GM18517 (cell line): ENCODE measurements at regions not wholly inside any gene's neighbourhood (a gene's known extent, or its start where the extent isn't known, plus 50 kb on each side); places are given as distances from the start of the nearest gene placed in this dataset.
"Not testable (repeated sequence)": the region's sequence is repeated elsewhere in the genome, so short reads cannot be mapped to it uniquely, and the experiment has no call there.

Experiments
- ATAC-seq: cut with Tn5 transposase; IDR thresholded peaks from one replicate; pipeline ENCODE4 v1.9.1; 2021; ENCODE audit warnings: mild to moderate bottlenecking, moderate library complexity; ENCODE audit not compliant: unreplicated experiment

- no peak for ATAC-seq
These were observed 277.1 kb upstream of the ADGRL3 start for GRCh38 chr4:60923075-60923474.

GRCh38 chr4:60926624-60927023, 273.5 kb upstream of the ADGRL3 start:
- no peak for ATAC-seq

GRCh38 chr4:60930866-60931265, 269.3 kb upstream of the ADGRL3 start:
- no peak for ATAC-seq

GRCh38 chr4:60934566-60935295, 265.4 kb upstream of the ADGRL3 start:
- ATAC-seq, result no peak

GRCh38 chr4:60938181-60938580, 261.9 kb upstream of the ADGRL3 start:
- no peak for ATAC-seq

GRCh38 chr4:60938621-60939020, 261.5 kb upstream of the ADGRL3 start:
- ATAC-seq, result no peak

- ATAC-seq, result no peak
These were observed 256.1 kb upstream of the ADGRL3 start for GRCh38 chr4:60944060-60944459.

GRCh38 chr4:60945641-60946040, 254.5 kb upstream of the ADGRL3 start:
- no peak for ATAC-seq

- ATAC-seq, result no peak
These were observed 252.1 kb upstream of the ADGRL3 start for GRCh38 chr4:60948008-60948407.

GRCh38 chr4:60952921-60953320, 247.2 kb upstream of the ADGRL3 start:
- no peak for ATAC-seq

GRCh38 chr4:60953826-60954225, 246.3 kb upstream of the ADGRL3 start:
- ATAC-seq, result no peak

- no peak for ATAC-seq
These were observed 237.8 kb upstream of the ADGRL3 start for GRCh38 chr4:60962286-60962685.

- ATAC-seq, result no peak
These were observed 218.6 kb upstream of the ADGRL3 start for GRCh38 chr4:60981534-60981933.

- no peak for ATAC-seq
These were observed 211.0 kb upstream of the ADGRL3 start for GRCh38 chr4:60989141-60989540.

- no peak for ATAC-seq
These were observed 208.1 kb upstream of the ADGRL3 start for GRCh38 chr4:60992037-60992436.

GRCh38 chr4:61003301-61003700, 196.8 kb upstream of the ADGRL3 start:
- ATAC-seq, result no peak

GRCh38 chr4:61004651-61005170, 195.4 kb upstream of the ADGRL3 start:
- no peak for ATAC-seq

- no peak for ATAC-seq
These were observed 189.1 kb upstream of the ADGRL3 start for GRCh38 chr4:61011051-61011450.

- not testable (repeated sequence) for ATAC-seq
These were observed 188.2 kb upstream of the ADGRL3 start for GRCh38 chr4:61011936-61012335.

GRCh38 chr4:61024610-61025009, 175.5 kb upstream of the ADGRL3 start:
- ATAC-seq, result no peak

GRCh38 chr4:61027939-61028338, 172.2 kb upstream of the ADGRL3 start:
- no peak for ATAC-seq

GRCh38 chr4:61036071-61036684, 163.9 kb upstream of the ADGRL3 start:
- no peak for ATAC-seq
